SHP77 (cell line): ENCODE measurements at regions not wholly inside any gene's neighbourhood (a gene's known extent, or its start where the extent isn't known, plus 50 kb on each side); places are given as distances from the start of the nearest gene placed in this dataset.

Experiments used
- DNase-seq, 2 experiments: peaks; one replicate each; lab custom pipeline; 2025; lab: John Stamatoyannopoulos, UW

DNA sequence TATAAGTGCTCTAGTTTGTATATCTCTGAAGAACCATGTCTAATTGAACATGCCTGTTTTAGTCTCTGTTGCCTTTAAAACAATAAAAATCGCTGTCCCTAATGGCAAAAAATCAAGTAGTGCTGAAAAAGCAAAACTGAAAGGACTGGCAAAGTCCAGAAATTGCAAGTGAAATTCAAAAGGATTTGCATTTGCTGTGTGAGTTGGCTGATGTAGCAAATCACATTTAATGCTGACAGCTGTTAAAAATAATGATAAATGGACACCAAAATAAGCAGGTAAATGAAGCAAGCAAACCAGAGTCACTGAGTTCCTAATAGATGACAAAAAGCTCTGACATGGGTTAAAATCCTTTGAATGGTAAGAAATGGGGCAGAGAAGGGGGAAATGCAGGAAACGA lies 874.1 kb downstream of the GRM8 start:
- DNase-seq: no peak

GRCh38 chr7:126370038-126370668 lies 882.6 kb downstream of the GRM8 start:
- no peak for DNase-seq

GRCh38 chr7:126362746-126363145 lies 890.0 kb downstream of the GRM8 start:
- no peak for DNase-seq

DNA sequence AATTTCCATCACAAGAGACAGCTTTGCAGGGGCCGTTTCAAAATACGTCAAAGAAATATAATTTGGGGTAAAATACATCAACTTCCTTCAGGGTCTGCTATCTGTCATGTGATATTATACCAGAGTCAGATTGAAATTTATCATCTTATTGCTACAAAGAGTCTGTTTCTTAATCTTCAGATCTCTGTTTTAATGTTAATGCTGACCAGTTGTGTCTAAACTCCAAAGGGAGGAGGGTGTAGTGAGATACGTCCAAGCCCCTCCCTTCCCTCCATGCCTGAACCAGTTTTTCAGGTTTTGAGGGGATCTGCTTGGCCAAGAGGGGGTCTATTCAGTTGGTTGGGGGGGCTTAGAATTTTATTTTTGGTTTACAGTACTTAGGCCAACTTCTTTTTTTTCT lies 891.6 kb downstream of the GRM8 start:
- DNase-seq: no peak

GRCh38 chr7:126339813-126340212 lies 912.9 kb downstream of the GRM8 start:
- DNase-seq: no peak

GRCh38 chr7:126305671-126306070 lies 947.1 kb downstream of the GRM8 start:
- DNase-seq: no peak

GRCh38 chr7:126303926-126304325 lies 948.8 kb downstream of the GRM8 start:
- DNase-seq: no peak

GRCh38 chr7:126302639-126303038 lies 950.1 kb downstream of the GRM8 start:
- DNase-seq: no peak

DNA sequence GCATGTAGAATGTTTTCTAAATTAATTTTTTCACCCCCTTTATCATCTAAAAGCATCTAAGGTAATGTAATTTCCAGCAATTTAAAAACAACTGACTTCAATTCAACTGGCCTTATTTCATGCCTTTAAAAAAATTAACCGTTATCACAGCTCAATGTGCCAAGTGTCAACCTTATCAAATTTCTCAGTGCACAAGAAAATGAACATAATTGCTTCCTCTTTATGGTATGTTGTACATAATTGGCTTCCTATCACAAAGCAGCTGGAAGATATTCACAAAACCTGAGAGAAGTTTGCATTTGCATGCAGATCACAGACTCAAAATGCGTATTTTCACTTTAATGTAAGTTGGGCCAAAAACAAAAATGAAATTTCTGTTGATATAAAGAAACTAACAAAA lies 966.4 kb downstream of the GRM8 start:
- DNase-seq: no peak

GRCh38 chr7:126236261-126236660 lies 1016.5 kb downstream of the GRM8 start:
- no peak for DNase-seq

DNA sequence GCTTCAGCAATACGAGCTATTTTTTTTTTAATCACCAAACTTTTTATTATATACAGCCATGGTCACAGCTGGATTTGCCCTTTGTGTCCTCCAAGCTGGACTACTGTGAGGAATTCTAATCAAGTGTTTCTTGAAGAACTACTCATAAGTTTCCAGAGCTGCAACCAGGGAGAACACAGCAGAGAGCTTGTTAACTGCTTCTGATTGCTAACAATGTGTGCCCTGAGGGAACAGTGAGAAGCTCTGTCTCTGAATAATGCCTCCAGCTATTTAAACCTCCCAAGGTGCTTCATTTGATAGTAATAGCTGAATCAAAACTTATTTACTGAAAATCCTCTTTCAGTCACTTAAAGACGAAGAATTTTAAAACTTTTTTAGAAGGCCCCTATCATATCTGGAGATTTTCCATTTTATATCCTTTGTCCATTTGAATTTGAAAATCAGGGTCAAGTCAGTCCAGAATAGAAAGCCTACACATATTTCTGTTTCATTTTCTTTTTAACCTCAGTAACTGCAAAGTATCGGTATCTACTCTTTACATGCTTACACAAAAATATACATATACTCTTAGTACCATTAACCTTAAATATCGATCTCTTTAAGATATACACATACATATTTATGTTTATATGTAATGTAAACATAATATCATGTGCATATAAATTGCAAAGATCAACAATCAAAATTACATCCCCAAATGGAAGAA lies 1024.2 kb downstream of the GRM8 start:
- DNase-seq: no peak

GRCh38 chr7:126227643-126228042 lies 1025.1 kb downstream of the GRM8 start:
- no peak for DNase-seq

GRCh38 chr7:126227055-126227454 lies 1025.7 kb downstream of the GRM8 start:
- DNase-seq: no peak

GRCh38 chr7:126223729-126224128 lies 1029.0 kb downstream of the GRM8 start:
- DNase-seq: no peak

DNA sequence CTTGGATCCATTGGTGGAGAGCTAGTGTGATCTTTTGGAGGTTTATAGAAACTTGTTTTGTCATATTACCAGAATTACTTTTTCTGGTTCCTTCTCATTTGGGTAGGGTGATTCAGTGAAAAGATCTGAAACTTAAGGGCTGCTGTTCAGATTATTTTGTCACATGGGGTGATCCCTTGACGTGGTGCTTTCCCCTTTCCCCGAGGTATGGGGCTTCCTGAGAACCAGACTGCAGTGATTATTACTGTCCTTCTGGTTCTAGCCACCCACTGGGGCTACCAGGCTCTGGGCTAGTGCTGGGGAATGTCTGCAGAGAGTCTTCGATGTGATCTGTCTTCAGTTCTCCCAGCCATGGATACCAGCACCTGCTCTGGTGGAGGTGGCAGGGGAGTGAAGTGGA lies 1030.0 kb downstream of the GRM8 start:
- no peak for DNase-seq

DNA sequence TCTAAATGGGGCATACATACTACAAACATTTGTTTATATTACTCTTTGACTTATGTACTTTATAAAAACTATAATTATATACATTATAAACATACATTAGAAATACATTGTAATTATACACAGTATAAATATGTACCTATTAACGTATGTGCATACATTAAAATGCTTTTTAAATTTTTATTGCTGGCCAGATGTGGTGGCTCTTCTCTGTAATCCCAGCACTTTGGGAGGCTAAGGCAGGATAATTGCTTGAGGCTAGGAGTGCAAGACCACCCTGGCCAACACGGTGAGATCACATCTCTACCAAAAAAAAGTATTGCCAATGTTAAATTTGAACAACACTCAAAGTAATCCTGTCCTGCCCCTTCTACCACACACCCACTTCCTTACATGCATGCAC lies 1037.0 kb downstream of the GRM8 start:
- no peak for DNase-seq

- no peak for DNase-seq
Measured at GRCh38 chr7:126213876-126214275, 1038.9 kb downstream of the GRM8 start.

DNA sequence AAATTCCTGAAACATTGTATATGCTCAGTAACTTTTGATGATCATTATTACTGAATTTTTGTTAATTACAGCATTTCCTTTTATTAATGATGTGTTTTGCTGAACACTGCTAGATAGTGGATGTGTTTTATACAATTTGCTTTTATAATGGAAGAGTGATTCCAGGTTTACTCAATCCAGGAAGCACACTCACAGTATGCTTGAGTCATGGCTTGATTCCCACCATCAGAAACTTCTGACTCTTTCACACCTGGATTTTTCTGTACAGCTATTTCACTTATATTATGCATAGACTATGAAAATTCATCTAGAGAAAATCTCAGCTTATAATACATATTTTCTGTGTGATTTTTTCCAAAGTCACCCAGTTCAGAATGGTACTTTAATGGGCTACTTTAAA lies 1040.9 kb downstream of the GRM8 start:
- no peak for DNase-seq

GRCh38 chr7:126210707-126211106 lies 1042.0 kb downstream of the GRM8 start:
- DNase-seq: no peak

DNA sequence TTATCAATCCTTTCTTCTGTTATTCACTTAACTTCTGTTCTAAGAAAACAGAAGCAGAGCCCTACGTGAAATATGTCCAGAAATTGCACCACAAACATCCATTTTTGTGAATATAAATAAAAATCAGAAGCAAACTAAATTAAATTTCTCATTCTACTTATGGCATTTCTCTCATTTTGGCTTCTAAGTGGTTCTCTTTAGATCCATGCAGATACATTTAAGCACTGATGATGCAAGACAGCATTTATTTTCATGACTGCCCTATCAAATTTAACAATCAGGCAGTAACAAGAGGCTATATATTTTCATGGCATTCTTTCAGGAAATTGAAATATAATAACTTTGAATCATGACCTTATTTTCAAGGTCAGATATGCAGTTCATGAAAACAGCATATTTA lies 1049.6 kb downstream of the GRM8 start:
- DNase-seq: no peak

GRCh38 chr7:126202177-126202576 lies 1050.6 kb downstream of the GRM8 start:
- no peak for DNase-seq

GRCh38 chr7:126185959-126186580 lies 1066.7 kb downstream of the GRM8 start:
- no peak for DNase-seq

DNA sequence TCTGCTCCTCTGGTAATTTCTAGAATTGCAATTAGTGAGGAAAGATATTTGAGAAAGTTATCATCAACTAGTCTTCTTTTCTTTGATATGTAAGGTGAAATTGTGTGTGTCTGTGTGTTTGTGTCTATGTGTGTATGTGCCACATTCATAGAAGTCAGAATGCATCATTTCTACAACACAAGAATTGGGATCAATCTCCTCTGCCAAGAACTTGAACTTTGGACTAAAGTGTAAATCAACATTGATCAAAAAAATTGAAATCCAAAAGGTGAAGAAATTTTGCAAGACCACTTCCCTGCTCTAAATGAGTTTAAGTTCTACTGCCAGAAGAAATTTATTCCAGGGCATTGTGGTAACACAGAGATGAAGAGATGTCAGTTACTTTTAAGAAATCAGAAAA lies 1072.8 kb downstream of the GRM8 start:
- no peak for DNase-seq

DNA sequence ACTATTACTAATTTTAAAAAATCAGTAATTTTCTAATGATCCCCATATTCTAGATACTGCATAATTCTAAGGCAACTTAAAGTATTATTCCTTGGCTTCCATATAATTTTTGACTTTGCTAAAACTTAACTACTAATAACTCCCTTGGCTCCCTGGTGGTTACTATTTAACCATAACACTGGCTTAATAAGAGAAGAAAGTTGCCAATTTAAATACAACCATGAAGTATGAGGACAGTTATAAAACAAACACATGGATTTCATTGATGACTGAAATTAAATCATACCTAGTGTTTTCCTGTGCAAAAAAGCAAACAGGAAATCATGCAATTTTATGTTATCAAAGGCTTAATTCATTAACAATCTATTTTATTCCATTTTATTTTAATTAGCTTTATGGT lies 1073.9 kb downstream of the GRM8 start:
- no peak for DNase-seq
